ENCODE measurements at regions not wholly inside any gene's neighbourhood (a gene's known extent, or its start where the extent isn't known, plus 50 kb on each side); places are given as distances from the start of the nearest gene placed in this dataset.
"Not testable (repeated sequence)": the region's sequence is repeated elsewhere in the genome, so short reads cannot be mapped to it uniquely, and the experiment has no call there.

DNA sequence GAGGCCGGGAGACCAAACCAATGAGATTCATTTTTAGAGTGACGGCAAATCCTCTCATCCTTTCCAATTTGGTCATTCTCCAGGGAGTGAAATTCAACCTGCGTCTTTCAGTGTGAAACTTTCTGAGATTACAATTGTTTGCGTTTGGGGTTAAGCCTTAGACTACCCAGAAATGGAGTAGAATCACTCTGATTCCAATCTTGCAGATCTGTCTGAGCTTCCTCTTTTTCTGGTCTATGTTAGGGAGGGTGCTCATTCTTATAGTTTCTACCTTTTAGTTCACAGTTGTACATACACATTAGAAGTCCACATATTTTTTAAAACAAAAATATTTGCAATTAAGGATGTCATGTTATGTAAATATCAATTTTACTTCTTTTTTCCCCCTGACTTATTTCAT, 183.0 kb upstream of the PHACTR1 start:
- Histone ChIP-seq H3K79me2 (ENCODE audit: control insufficient read depth, insufficient read depth, low read length, unreplicated experiment) (no peaks in the 10 kb centered on the region), H3K27me3 (ENCODE audit: insufficient read depth, low read length) (no peaks in the 10 kb centered on the region), H3K4me3 (ENCODE audit: low read depth, low read length) (no peak overlapping the region), H2AFZ (ENCODE audit: low read length, unreplicated experiment) (no peak overlapping the region), H3K36me3 (ENCODE audit: insufficient read depth, low read length) (no peaks in the 10 kb centered on the region), H3K27ac (ENCODE audit: low read depth, low read length) (no peak overlapping the region), H3K4me1 (ENCODE audit: control insufficient read depth, insufficient read depth, low read length, unreplicated experiment) (no peaks in the 10 kb centered on the region)

DNA sequence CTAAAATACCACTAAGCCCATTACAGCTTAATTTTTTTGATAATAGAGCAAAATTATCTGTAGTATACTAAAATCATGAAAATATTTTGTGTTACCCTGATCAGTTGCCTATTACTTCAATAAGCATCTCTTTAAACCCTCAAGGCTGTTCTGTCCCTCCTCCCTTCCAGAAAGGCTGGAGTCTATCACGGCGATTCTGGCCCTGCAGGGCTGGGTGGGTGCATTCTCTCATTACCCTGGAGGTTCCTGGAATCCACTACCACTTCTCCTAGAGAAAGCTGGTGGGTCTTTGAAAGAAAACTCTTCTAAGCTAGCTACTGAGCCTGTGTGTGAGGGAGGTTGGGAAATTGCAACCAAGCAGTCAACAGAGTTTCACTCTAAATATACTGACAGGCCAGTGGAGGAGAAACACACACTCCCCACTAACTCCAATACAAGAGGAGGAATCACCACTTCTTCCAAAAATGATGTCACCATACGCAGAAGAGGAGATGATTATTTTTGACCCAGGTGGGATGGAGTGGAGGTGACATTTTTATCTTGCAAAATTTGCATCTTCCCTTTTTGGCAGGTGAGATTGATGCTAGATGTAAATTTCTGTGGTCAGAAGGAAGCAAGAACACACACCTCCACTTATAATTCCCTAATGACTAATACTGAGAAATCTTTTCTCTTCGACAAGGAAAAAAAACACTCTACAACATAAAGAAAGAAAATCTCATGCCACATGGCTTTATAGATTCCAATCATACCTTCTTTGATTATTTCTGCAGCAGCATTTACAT, 182.3 kb upstream of the PHACTR1 start:
- Histone ChIP-seq H3K27me3 (ENCODE audit: insufficient read depth, low read length) (no peaks in the 10 kb centered on the region), H3K27ac (ENCODE audit: low read depth, low read length) (no peak overlapping the region), H3K36me3 (ENCODE audit: insufficient read depth, low read length) (no peaks in the 10 kb centered on the region), H2AFZ (ENCODE audit: low read length, unreplicated experiment) (no peak overlapping the region), H3K4me3 (ENCODE audit: low read depth, low read length) (no peak overlapping the region), H3K4me1 (ENCODE audit: control insufficient read depth, insufficient read depth, low read length, unreplicated experiment) (no peaks in the 10 kb centered on the region), H3K79me2 (ENCODE audit: control insufficient read depth, insufficient read depth, low read length, unreplicated experiment) (no peaks in the 10 kb centered on the region)

DNA sequence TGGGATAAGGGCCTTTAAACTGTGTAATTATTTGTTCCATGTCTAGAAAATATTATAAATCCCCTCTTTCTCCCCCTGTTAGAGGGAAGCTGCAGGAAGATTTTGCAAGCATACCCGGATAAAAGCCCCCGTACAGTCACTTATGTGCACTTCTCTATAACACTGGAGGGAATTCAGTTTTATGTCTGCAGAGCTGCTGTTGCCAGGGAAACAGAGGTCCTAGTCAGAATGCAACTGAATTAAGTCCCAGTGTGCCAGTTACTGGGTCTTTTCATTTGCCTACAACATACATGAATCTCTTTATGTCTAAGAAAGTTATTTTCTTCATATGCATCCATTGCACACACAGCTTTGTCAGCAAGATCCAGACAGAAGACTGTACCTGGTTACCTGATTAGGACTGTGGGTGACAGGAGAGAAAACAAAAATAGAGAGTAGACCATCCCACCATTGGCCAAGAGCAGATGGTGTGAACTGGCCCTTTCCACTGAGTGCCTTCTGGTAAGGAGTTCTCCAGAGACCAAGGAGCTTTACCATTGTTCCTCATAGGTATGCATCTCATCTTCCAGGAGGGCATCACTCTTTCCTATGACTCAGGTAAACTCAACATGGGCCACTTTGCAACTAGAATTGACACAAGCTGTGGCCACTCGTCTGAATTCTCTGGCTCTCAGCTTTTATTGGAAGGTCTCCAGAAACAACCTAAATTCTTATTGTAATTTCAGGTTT, 180.8 kb upstream of the PHACTR1 start:
- Histone ChIP-seq H3K36me3 (ENCODE audit: insufficient read depth, low read length) (no peaks in the 10 kb centered on the region), H2AFZ (ENCODE audit: low read length, unreplicated experiment) (no peak overlapping the region), H3K4me3 (ENCODE audit: low read depth, low read length) (no peak overlapping the region), H3K27me3 (ENCODE audit: insufficient read depth, low read length) (no peaks in the 10 kb centered on the region), H3K4me1 (ENCODE audit: control insufficient read depth, insufficient read depth, low read length, unreplicated experiment) (no peaks in the 10 kb centered on the region), H3K27ac (ENCODE audit: low read depth, low read length) (no peak overlapping the region), H3K79me2 (ENCODE audit: control insufficient read depth, insufficient read depth, low read length, unreplicated experiment) (no peaks in the 10 kb centered on the region)

GRCh38 chr6:12536416-12536815, 180.2 kb upstream of the PHACTR1 start:
- Histone ChIP-seq H3K36me3 (ENCODE audit: insufficient read depth, low read length) (no peaks in the 10 kb centered on the region), H2AFZ (ENCODE audit: low read length, unreplicated experiment) (no peak overlapping the region), H3K4me1 (ENCODE audit: control insufficient read depth, insufficient read depth, low read length, unreplicated experiment) (no peaks in the 10 kb centered on the region), H3K27me3 (ENCODE audit: insufficient read depth, low read length) (no peaks in the 10 kb centered on the region), H3K27ac (ENCODE audit: low read depth, low read length) (no peak overlapping the region), H3K4me3 (ENCODE audit: low read depth, low read length) (no peak overlapping the region), H3K79me2 (ENCODE audit: control insufficient read depth, insufficient read depth, low read length, unreplicated experiment) (no peaks in the 10 kb centered on the region)

DNA sequence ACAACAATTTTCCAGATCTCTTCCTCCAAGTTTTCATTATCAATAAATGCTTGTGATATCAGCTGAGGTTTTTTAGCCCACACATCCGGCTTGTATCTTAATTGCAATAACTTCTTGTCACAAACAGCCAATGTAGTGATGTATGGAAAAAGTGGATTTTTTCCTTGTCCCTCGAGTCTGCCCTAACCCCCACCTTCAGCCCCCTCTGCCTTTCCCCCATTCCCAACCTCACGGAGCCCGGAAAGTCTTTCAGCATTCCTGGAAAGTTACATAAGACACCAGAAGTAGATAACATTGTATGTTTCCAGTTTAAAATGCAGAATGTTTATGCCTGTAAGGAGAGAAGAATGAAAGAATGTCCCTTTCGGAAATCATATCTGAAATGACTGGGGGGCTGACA, 179.2 kb upstream of the PHACTR1 start:
- Histone ChIP-seq H3K4me3 (ENCODE audit: low read depth, low read length) (no peak overlapping the region), H3K27me3 (ENCODE audit: insufficient read depth, low read length) (no peaks in the 10 kb centered on the region), H3K79me2 (ENCODE audit: control insufficient read depth, insufficient read depth, low read length, unreplicated experiment) (no peaks in the 10 kb centered on the region), H3K4me1 (ENCODE audit: control insufficient read depth, insufficient read depth, low read length, unreplicated experiment) (no peaks in the 10 kb centered on the region), H3K36me3 (ENCODE audit: insufficient read depth, low read length) (no peaks in the 10 kb centered on the region), H2AFZ (ENCODE audit: low read length, unreplicated experiment) (no peak overlapping the region), H3K27ac (ENCODE audit: low read depth, low read length) (no peak overlapping the region)

- Histone ChIP-seq H3K36me3 (ENCODE audit: insufficient read depth, low read length) (no peaks in the 10 kb centered on the region), H3K79me2 (ENCODE audit: control insufficient read depth, insufficient read depth, low read length, unreplicated experiment) (no peaks in the 10 kb centered on the region), H3K4me3 (ENCODE audit: low read depth, low read length) (no peak overlapping the region), H3K27me3 (ENCODE audit: insufficient read depth, low read length) (no peaks in the 10 kb centered on the region), H3K4me1 (ENCODE audit: control insufficient read depth, insufficient read depth, low read length, unreplicated experiment) (no peaks in the 10 kb centered on the region), H3K27ac (ENCODE audit: low read depth, low read length) (no peak overlapping the region), H2AFZ (ENCODE audit: low read length, unreplicated experiment) (no peak overlapping the region)
Observed at GRCh38 chr6:12538881-12539357, 177.6 kb upstream of the PHACTR1 start.

GRCh38 chr6:12542319-12543115, 174.1 kb upstream of the PHACTR1 start:
- not testable (repeated sequence) for H3K27ac ChIP-seq (ENCODE audit: low read depth, low read length); H3K4me3 ChIP-seq (ENCODE audit: low read depth, low read length); H3K79me2 ChIP-seq (ENCODE audit: control insufficient read depth, insufficient read depth, low read length, unreplicated experiment); H2AFZ ChIP-seq (ENCODE audit: low read length, unreplicated experiment); H3K27me3 ChIP-seq (ENCODE audit: insufficient read depth, low read length); H3K36me3 ChIP-seq (ENCODE audit: insufficient read depth, low read length)
- H3K4me1 ChIP-seq (ENCODE audit: control insufficient read depth, insufficient read depth, low read length, unreplicated experiment), result peaks cover 18% of the 10 kb centered on the region

DNA sequence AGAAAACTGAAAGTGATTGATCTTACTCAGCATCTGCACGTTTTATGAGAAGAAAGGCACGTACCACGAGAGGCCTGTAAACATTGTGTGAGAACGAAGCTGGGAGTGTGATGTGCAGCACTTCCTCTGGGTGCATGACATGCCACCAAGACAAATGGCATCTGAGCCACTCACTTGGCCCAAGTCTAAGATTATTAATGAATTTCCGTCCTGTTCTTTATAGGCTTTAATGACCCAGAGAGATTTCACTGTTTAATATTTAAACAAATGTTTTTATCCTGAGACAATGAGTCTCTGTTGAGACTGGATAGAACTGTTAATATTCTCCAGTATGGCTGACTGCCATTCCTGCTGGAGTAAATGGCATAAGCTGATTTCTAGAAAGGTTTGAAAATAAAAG, 172.6 kb upstream of the PHACTR1 start:
- no peaks in the 10 kb centered on the region for H3K79me2 ChIP-seq (ENCODE audit: control insufficient read depth, insufficient read depth, low read length, unreplicated experiment)
- H3K36me3 ChIP-seq (ENCODE audit: insufficient read depth, low read length), result no peaks in the 10 kb centered on the region
- no peaks in the 10 kb centered on the region for H3K27me3 ChIP-seq (ENCODE audit: insufficient read depth, low read length)
- peaks cover 18% of the 10 kb centered on the region for H3K4me1 ChIP-seq (ENCODE audit: control insufficient read depth, insufficient read depth, low read length, unreplicated experiment)
- no peak overlapping the region for H2AFZ ChIP-seq (ENCODE audit: low read length, unreplicated experiment)
- H3K27ac ChIP-seq (ENCODE audit: low read depth, low read length), result no peak overlapping the region
- no peak overlapping the region for H3K4me3 ChIP-seq (ENCODE audit: low read depth, low read length)

DNA sequence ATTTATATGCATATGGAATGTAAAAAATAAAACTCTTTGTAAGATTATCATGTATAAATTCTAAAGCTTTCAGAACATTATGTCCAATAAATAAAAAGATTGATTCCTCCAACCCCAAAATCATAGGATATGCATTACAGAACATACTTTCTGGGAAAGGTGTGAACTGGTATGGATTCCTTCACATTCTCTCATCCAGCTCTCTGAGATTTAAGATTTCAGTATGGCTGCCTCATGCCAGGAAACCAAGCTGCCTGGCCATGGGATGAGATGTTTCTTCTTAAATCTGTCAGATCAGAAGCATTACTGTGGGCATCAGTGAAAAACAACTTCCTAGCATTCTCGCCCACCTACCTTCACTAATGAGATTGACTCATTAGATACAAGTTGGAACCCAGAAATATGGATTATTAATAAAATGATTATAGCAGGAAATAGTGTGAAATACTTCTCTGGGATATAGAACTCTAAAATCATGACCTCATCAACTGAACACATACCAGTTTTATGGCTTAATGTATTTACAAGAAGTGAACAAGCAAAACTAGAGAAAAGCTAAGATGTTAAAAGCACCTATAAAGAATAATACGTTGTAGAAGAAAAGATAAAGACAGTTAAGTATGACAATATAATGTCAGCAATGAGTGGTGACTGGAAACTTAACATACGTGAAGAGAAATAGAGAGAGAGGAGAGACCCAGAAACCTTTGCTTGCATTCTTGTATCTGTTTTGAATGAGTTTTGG, 171.6 kb upstream of the PHACTR1 start:
- Histone ChIP-seq H3K27ac (ENCODE audit: low read depth, low read length) (no peak overlapping the region), H3K4me1 (ENCODE audit: control insufficient read depth, insufficient read depth, low read length, unreplicated experiment) (peaks cover 18% of the 10 kb centered on the region), H3K79me2 (ENCODE audit: control insufficient read depth, insufficient read depth, low read length, unreplicated experiment) (no peaks in the 10 kb centered on the region), H2AFZ (ENCODE audit: low read length, unreplicated experiment) (no peak overlapping the region), H3K36me3 (ENCODE audit: insufficient read depth, low read length) (no peaks in the 10 kb centered on the region), H3K27me3 (ENCODE audit: insufficient read depth, low read length) (no peaks in the 10 kb centered on the region), H3K4me3 (ENCODE audit: low read depth, low read length) (no peak overlapping the region)

Data from ACC112 (cell line).